Stimulated activated CD4-positive, alpha-beta T cell treated with anti-CD3 and anti-CD28 coated beads, Interleukin-12 subunit alpha, Interleukin-12 subunit beta, amount 100 ng/mL, for 4 hours (primary cell): ENCODE measurements at regions not wholly inside any gene's neighbourhood (a gene's known extent, or its start where the extent isn't known, plus 50 kb on each side); places are given as distances from the start of the nearest gene placed in this dataset.
"Not testable (repeated sequence)": the region's sequence is repeated elsewhere in the genome, so short reads cannot be mapped to it uniquely, and the experiment has no call there.

ENCODE experiments used
- DNase-seq: peaks from one replicate; pipeline ENCODE4 v3.0.0-alpha.2; 2020

- no peak for DNase-seq
Measured at GRCh38 chr5:123721675-123722276, 209.8 kb downstream of the CSNK1G3 start.

GRCh38 chr5:123720955-123721354 lies 209.0 kb downstream of the CSNK1G3 start:
- no peak for DNase-seq

GRCh38 chr5:123720339-123720738 lies 208.4 kb downstream of the CSNK1G3 start:
- no peak for DNase-seq

DNA sequence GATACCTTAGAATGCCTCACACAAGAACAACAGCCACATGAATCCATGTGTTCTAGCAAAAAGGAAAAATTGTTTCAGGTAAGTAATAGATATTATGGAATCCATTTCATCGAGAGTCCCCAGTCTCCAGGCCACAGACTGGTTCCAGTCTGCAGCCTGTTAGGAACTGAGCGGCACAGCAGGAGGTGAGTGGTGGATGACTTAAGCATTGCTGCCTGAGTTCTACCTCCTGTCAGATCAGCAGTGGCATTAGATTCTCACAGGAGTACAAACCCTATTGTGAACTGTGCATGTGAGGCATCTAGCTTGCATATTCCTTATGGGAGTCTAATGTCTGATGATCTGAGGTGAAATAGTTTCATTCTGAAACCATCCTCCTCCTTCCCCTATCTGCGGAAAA lies 207.0 kb downstream of the CSNK1G3 start:
- no peak for DNase-seq

DNA sequence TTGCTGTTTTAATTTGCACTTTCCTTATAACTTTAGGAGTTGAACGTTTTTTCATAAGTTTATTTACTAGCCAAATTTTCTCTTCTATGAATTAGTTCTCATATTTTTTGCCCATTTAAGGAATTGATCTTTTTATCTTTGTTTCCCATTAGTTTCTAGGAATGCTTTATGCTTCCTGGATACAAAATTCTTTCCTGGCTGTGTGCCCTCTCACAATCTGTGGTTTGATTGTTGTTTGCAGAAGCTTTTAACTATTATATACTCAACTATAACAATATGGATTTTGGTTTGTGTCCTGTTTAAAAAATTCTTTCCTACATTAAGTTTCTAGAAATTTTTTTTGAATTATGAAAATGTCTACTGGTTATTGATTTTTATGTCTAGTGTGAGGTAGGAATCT lies 206.3 kb downstream of the CSNK1G3 start:
- no peak for DNase-seq

DNA sequence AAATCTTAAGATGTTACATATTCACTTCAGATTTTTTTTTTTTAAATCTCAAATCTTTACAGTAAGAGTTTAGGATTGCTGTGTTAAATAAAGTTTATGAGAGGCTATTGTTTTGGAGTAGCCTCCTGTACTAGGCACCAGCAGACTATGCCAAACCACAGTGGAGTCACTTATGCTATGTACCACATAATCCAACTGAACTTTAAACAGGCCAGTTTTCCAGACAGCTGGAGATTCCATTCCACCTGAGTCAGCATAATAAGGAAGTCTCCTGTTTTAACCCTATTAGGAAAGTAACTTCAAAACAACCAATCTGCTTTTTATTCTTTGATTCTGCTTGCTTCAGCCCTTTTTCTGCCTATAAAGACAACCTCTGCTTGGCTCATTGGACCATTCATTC lies 205.2 kb downstream of the CSNK1G3 start:
- no peak for DNase-seq

DNA sequence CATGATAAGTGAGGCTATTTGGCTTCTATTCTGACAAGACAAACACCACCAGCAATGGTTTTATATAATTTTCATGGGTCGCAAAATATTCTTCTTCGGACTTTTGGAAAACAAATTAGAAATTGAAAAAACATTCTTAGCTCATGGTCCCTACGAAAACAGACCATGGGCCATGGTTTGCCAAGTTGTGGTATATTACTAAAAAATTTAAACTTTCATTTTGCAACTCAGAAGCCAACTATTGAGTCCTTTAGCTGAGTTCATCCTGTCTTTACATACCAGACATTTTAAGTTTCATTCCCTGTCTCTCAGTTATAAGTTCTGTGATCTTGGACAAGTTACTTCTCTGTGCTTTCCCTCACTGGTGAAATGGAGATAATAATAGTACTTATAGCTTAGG lies 198.1 kb downstream of the CSNK1G3 start:
- DNase-seq: no peak

GRCh38 chr5:123709422-123709821 lies 197.4 kb downstream of the CSNK1G3 start:
- no peak for DNase-seq

- DNase-seq: no peak
Measured at GRCh38 chr5:123708074-123708806, 196.3 kb downstream of the CSNK1G3 start.

DNA sequence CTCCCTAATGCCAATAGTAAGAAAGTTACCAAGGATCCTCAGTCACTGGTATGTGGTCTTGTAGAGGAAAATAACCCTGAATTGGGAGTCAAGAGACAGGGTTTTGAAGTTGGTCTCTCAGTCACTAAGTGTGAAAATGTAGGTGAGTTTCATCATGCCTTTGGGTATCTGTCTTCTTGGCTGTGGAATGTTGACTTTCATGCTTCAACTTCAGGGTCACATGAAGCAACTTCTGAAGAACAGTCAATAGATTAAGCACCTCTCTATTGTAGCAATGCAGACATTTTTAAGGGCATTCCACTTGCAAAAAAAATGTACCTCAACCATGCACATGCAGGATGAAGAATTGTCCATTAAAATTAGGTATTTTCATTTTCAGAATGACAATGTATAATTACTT lies 194.6 kb downstream of the CSNK1G3 start:
- DNase-seq: no peak

DNA sequence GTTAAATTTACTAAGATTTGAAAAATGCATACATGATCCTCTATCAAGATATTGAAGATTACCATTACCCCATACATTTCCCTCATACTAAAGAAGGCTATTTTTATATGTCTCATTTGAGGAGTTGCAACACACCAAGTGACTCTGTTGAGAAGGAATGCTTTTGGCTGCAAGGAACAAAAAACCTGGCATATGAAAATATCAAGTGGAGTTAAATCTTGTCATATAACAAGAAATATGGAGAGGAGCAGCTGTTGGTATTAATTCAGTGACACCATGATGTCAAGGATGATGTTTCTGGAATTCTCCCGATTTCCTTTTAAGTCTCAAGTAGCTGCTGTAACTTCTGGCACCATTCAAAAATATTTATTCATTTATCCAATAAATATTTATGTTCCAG lies 193.8 kb downstream of the CSNK1G3 start:
- DNase-seq: no peak

GRCh38 chr5:123701511-123702200 lies 189.7 kb downstream of the CSNK1G3 start:
- no peak for DNase-seq

DNA sequence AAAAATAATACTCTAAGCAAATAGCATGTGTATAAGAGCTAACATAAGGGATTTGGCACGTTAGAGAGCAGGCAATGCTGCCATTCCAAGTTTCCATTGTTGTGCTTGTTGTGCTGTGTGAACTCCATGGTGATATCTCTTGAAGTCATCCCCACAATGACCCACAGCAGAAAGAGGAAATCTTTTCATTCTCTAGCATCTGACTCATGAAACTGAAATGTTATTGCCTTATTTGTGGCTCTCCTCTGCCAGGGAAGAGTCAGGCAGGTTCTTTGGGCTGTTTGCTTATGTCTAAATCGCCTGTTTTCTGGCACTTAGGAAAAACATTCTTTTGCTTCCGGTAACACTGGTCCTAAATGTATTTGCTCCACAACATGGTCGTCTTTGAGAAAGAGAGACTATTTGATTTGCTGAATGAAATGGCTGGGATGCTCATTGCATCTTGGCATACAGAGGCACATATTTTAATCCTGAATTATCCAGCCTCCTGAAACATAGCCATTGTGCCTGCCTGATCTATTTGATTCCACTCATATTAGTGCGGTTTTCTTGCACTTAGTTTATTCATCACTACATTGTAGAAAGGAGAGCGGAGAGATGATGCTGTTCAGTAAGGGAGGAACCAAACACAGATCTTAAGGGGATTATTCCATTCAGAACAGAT lies 188.8 kb downstream of the CSNK1G3 start:
- DNase-seq: no peak

DNA sequence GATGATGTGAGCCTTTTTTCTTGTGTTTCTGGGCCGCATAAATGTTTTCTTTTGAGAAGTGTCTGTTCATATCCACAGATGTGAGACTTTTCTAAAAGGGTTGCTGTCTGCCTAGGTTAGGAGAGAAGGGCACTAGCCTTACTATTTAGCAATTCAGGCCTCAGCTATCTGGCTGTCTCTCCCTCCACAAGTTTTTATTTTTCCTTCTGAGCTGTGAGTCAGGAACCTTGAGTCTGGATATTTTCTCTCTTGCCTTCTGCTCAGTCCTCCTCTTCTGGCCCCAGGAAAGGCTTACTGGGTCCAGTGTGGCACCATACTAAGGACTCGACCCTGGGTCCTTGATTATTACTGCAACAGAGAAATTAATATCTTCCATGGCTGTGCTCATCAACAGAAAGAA lies 187.6 kb downstream of the CSNK1G3 start:
- no peak for DNase-seq

GRCh38 chr5:123698937-123699336 lies 187.0 kb downstream of the CSNK1G3 start:
- DNase-seq: not testable (repeated sequence)

DNA sequence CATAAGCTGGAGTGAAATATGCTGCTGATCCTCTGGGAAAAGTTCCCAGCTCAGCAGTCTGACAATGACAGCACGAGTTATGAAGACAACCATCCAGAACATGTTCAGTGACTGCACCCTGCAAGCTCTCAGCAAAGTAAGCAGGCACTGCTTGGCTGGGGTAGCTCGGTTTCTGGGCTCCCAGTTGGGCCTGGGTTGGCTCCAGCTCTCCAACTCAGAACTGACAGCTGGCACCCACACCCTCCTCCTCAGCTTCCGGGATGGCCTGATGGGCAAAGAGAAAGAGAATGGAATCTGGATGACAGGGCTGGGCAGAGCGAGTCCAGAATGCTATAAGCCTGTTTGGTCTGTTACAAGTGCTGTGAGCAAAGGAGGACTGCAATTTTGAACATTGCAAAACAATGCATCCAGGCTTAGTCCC lies 185.0 kb downstream of the CSNK1G3 start:
- DNase-seq: no peak

- no peak for DNase-seq
Measured at GRCh38 chr5:123690821-123691220, 178.8 kb downstream of the CSNK1G3 start.

DNA sequence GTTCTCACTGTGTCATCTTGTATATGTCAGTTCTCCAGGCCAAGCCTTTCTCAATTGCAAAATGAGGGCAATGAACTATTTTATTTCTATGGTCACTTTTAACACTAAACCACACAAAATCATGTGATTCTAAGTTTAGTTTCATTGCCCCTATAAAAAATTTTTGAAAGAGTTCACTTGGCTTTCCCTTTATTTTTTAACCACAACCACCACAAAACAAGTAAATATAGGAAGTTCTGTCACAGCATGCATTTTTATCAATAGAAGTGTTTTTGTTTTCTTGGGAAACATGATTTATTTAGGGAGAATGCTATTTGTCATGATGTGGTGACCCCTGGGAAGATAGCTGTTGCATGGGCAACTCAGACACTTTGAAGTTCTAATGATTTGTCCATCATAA lies 169.1 kb downstream of the CSNK1G3 start:
- DNase-seq: no peak

DNA sequence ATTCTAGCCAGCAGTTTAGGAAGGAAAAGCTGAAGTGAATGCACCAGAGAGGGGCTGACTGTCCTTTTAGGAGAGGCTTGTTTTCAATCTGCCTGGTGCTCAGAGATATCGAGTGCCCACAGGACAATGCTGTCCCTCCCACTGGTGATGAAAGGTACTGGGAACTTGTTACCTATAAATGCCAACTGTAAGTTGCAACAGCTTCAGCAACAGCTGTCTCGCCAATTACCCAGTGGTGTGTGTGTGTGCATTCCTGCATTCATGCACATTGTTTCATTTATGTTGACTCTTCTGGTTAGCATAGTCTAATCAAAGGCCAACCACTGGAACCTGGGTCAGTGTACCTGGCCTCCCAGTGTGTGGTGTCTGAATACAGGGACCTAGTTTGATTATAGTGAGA lies 161.1 kb downstream of the CSNK1G3 start:
- DNase-seq: no peak

- no peak for DNase-seq
Measured at GRCh38 chr5:123671711-123672456, 159.9 kb downstream of the CSNK1G3 start.

GRCh38 chr5:123671042-123671441 lies 159.1 kb downstream of the CSNK1G3 start:
- peak; percentile 21 for DNase-seq
